Erythroblast (primary cell): ENCODE measurements at regions not wholly inside any gene's neighbourhood (a gene's known extent, or its start where the extent isn't known, plus 50 kb on each side); places are given as distances from the start of the nearest gene placed in this dataset.

Source experiments
- GATA1 ChIP-seq: IDR thresholded peaks from 2 replicates; pipeline ENCODE4 v1.6.1; 2011; ENCODE audit warnings: low read depth, mild to moderate bottlenecking, control low read depth, low read length, moderate library complexity
- POLR2A ChIP-seq: IDR thresholded peaks from 2 replicates; pipeline ENCODE4 v1.6.1; 2011; ENCODE audit warnings: mild to moderate bottlenecking, low read length

DNA sequence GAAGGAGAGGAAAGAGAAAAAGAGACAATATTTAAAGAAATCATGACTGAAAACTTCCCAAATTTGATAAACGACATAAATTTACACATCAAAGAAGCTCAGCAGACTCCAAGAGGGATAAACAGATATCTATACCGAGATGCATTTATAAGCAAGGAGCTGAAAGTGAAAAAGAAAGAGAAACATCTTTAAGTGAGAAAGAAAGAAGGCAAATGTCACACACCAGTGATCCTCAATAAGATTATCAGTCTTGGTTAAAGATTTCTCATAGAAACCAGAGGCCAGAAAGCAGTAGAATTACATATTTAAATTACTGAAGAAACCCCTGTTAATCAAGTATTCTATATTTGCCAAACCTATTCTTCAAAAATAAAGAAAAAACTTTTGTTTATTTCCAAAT is 424.2 kb downstream of the SLC16A7 start:
- TF ChIP-seq POLR2A (no peak), GATA1 (no peak)
